HG03103 (cell line): ENCODE measurements at regions not wholly inside any gene's neighbourhood (a gene's known extent, or its start where the extent isn't known, plus 50 kb on each side); places are given as distances from the start of the nearest gene placed in this dataset.
"Not testable (repeated sequence)": the region's sequence is repeated elsewhere in the genome, so short reads cannot be mapped to it uniquely, and the experiment has no call there.

Experiments
- ATAC-seq: cut with Tn5 transposase; IDR thresholded peaks from one replicate; pipeline ENCODE4 v1.9.1; 2021; ENCODE audit warnings: low read depth; ENCODE audit not compliant: unreplicated experiment

DNA sequence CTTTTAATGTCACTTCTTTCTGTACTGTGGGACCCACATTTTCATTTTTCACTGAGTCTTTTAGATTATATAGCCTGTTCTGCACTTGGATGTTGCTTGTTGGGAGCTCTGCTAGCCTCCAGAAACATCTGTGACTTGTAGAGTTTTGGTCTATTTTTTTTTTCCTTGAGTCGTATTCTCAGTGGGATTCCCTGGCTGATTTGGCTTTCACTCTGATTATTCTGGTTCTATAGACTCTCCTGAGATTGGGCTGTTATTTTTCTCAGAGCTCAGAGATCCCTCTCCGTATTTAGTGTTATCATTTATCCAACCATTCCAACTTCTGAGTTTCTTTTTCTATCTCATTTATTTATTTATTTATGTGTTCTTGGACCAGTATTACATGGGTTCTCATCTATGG lies 339.3 kb downstream of the FAM170A start:
- no peak for ATAC-seq

DNA sequence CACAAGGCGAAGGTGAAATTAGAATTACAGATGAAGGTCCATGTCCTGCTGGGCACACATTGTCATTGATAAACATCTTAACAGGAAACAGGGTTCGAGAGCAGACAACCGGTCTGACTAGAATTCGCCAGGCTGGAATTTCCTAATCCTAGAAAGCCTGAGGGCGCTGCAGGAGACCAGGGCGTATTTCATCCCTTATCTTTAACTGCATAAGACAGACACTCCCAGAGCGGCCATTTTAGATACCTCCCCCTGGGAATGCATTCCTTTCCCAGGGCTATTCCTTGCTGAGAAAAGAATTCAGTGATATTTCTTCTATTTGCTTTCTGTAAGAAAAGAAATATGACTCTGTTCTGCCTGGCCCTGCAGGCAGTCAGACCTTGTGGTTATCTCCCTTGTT lies 357.7 kb downstream of the FAM170A start:
- ATAC-seq = not testable (repeated sequence)

DNA sequence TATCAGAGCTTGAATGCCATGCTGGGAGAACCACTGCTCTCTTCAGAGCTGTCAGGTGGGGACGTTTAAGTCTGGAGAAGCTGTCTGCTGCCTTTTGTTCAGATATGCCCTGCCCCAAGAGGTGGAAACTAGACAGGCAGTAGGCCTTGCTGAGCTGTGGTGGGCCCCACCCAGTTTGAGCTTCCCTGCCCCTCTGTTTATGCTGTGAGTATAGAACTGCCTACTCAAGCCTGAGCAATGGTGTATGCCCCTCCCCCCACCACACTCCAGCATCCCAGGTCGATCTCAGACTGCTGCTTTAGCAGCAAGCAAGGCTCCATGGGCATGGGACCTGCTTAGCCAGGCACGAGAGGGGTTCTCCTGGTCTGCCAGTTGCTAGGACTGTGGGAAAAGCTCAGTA lies 362.3 kb downstream of the FAM170A start:
- ATAC-seq = no peak

DNA sequence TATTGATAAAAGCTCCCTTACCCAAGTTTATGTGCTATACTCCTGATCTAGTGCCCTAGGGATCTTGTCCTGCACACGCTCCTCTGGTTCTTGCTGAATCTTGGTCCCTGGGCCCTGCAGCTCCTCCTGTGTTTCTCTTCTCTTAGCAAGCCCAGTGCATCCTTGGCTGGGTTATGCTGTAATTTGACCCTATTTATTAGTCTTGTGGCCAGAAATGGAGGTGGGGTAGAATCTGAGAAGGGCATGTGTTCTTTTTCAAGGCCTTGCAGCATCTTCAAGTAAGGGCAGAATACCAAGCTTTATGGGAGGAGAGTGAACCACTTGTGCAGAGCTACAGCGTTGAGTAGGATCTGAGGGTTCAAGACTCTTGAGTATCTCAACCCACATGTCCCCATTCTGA lies 366.8 kb downstream of the FAM170A start:
- no peak for ATAC-seq

DNA sequence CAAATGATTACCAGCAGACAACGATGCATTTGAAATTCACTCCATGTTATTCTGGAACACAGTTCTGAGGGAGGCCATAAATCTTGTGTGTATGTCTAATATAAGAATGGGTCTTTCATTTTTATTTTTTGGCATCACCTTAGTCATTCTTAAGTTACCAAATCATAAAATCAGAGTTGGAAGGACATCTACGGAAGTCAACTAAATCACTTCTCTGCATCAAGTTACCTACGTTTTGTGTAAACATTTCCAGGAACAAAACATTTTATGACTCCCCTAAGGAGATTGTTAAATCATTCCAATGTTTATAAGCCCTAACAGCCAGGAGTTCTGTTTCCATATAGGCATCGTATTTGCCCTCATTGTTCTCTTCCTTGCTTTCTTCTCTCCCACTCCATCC lies 378.2 kb downstream of the FAM170A start:
- no peak for ATAC-seq

DNA sequence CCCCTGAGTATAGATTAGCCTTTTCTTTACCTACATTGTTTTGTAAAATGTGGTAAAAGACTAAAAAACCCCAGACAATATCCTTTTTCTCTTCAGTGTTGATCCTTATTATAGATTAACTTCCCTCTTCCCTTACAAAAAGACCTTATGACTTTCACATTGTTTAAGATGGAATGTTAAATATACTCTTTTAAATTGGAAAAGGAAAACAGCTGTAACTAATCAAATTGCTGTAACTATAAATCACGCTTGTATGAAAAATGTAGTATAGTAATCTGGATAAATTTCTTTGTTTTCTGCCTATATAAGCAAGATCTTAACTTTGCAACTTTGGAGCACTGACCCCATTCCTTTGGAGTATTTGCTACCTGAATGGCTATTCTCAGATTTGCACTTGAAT lies 383.1 kb downstream of the FAM170A start:
- ATAC-seq = no peak

DNA sequence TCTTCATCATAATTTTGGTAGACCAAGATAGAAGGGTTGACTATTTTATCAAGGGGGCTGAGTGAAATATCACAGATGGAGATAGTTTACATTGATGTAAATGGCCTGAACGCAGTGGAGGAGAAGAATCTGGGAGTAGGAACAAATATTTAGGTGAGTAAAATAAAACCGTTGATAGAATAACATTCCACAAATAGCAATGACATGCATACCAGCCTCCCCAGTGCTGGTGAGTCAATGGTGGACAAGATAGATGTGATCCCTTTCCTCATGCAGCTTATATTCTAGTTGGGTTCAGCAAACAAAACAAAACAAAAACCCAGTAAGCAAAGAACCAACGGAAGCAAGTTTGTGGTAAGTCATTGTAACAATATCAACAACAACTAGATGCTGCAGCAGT lies 385.2 kb downstream of the FAM170A start:
- no peak for ATAC-seq

DNA sequence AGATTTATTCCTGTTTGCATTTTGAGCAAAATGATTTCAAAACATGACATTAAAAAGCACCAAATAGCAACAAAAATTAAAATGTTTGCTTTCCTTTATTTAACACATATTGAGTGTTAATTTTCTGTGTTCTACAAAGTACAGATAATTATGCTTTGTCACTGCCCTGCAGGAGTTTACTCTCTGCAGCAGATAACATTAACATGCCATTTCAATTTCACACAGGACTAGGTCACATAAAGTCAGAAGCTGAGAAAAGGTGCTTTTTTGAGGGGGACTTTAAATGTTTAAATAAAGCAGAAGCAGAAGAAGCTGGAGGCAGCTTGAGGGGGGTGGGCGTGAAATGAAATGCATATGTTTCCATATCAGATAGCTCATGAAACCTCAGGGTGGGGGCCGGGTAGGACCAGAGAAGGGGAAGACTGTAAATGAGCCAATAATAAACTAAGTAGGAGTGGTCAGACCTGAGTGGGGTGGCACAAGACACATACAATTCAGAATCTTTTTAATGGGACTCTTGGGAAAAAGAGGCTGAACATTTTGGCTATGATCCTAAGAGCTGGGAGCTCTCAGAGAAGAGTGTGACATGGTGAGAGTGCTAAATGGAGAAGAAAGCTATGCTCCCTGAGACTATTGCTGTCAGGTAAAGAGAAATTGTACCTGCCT lies 387.5 kb downstream of the FAM170A start:
- ATAC-seq = no peak

DNA sequence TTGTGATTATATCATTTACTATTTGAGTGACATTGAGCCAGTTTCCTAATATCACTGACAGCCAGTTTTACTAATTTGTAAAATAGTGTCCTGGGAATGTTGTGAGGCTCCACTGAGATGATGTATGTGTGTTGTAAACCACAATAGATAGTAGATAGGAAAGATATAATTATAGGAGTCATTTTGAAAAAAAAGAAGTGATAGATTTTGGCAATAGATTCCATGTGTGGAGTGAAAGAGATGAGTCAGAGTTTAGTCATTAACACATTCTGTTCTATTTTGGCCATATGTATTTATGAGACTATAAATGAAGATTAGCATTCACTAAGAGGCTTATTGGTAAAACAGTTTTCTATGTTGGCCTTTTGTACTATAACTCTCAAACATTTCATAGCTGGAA lies 388.2 kb downstream of the FAM170A start:
- ATAC-seq = no peak

DNA sequence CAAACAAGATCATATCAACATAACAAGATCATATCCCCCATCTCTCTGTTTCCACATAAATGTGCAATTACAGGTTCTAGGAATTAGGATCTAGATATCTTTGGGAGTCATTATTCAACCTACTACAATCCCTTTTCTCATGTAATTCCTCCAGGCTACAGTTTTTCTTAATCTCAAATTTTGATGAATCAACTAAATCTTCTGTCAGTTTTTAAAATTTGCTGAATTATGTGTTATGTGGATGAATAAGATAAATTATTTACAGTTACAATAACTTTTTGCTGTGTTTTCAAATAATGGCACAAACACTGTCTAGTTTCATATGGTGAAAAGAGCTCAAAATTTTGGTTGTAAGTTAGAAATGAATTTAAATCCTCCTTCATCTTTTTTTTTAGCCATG lies 405.8 kb downstream of the FAM170A start:
- ATAC-seq = no peak

DNA sequence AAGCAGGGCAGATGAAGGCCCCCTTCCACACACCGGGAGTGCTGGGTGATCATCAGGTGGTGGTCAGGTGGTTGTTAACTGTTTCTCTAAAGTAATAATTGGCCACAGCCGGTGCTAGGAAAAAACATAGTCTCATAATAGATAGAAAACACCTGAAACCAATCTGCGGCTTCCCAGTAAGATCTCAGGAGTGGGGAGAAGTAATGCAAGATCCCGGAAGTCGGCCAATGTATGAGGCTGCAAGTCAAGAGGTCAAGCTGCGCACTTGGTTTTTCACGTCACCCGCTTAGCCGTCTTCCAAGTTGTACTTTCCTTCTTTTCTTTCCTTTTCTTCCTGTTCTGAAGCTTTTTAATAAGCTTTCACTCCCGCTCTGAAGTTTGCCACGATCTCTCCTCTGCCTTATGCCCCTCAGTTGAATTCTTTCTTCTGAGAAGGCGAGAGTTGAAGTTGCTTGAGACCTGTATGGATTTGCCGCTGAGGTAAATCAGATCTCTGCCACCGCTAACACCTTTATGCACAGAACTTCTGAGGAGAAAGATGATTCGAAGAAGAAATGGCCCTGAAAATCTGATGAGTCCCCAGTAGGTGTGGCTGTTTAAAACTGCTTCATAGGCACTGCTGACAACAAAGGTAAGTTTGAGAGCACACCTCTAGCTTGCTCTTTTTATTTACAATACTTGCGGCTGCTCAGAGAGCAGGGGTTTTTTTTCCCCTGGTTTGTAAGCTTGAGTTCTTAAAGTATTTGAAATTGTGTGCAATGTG lies 406.6 kb downstream of the FAM170A start:
- ATAC-seq = no peak

DNA sequence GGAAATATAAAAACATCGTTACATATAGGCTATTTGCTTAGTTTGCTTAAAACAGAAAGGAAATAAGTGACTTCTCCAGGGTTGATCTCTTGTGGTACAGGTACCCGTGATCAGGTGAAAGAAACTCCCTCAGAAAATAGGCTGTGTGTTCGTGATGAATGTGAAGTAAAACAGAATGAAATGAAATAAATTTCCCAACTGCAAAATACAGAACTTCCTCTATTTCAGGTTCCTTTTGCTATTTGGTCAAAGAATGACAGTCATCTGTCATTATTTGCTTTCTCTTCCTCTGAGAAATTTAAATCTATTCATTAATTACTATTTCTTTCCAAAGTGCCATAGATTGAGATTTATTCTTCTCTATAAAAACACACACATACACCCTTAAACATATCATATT lies 408.1 kb downstream of the FAM170A start:
- ATAC-seq = no peak

DNA sequence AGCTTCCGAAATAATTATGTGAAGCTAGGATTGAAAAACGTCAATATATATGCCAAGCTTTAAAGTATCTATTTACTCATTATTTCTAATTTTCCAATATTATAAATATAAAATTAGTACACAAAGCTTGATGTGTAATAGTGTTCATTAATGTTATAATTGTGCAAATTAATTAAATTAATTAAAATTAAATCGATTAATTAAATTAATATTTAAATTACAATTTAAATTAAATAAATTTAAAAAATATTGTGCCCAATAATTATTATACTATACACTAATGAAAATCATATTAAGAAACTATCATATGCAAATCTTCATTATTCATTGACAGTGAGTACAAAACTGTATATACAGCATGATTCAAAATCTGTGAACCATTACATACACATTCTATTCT lies 409.8 kb downstream of the FAM170A start:
- no peak for ATAC-seq

DNA sequence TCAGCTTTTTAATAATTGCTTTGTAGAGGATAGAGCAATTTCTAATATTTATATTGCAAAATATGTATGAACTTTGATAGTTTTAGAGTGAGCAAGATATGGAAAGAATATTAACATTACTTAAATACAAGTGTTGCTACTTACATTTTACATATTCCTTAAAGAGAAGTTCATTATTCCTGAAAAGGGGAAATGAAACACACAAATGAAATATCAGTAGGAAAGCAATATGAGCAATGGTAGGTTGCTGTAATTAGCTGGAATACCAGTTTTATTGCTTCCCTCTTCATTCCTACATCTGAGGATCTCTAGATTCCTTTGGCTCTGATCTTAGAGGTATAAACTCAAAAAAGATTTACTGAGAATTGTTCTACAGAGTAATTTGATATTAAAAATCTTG lies 414.1 kb downstream of the FAM170A start:
- no peak for ATAC-seq

DNA sequence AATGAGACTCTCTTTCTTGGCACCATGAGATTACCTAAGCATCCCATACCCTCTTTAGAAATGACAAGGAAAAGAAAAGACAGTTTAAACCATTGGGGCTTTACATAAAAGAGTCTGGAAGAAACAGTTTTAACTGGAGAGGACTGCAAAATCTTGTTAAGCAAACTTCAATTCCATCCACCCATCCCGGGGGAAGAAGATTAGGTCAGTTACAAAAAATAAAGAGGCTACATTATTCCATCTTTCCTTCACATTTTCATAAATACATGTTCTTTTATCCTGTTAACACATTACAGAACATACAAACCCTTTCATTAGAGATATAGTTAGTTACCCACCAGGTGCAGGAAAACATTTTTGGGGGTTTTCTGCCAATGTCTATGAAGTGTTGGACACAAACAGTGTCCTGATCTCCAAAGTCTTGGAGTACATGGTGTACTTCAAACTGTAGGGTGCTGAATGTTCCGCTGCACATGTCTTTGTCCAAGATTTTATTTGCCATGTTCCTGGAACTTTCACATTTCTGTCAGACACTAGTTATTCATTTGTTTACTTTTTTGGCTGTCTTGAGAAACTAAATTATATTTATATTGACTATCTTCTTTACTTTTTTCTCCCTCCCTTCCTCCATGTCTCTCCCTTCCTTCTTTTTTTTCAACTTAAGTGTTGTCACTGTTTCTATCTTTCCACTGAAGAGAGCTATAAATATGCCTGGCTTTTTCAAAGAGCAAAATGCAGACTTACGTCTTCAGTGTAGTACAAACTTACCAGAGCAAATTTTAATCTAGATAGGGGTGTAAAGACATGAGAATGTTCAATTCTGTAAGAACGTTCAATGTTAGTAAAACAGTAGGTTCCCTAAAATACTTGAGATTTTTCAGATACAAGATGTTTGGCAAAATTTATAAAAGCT lies 410.9 kb upstream of the PRR16 start:
- no peak for ATAC-seq

DNA sequence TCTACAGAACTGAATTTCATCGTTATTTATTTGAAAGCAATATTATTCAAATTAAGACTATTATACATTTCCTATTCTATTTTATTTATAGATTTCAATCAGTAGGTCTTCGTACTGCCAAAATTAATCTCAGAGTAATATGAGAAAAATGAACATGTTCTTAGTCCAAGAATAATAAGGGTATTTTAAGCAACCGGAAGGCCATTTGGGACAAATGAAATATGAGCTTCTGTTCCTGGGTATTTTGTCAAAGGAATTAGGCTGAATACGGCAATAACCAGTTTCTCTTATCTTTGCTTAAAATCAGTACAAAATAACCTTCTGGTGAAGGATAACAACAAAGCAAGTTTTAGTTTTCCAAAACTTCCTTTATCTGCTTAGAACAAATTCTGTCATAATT lies 410.3 kb upstream of the PRR16 start:
- no peak for ATAC-seq

DNA sequence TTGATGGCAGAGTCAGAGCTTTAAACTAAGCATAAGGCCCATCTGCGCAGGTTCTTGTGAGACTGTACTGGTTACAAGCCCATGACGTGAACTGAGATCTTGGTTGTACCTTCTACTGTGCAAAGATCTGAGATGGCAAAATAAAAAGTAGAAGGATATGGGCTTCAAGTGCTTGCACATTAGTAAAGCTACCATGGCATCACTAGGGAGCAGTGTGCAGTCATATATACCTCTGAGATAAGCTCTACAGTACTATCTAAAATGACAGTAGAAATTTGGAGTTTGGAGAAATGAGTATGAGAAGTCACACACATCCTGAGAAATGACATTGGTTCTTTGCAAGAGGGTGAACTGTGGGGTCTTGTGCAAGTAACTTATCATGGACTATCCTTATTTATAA lies 408.2 kb upstream of the PRR16 start:
- no peak for ATAC-seq

DNA sequence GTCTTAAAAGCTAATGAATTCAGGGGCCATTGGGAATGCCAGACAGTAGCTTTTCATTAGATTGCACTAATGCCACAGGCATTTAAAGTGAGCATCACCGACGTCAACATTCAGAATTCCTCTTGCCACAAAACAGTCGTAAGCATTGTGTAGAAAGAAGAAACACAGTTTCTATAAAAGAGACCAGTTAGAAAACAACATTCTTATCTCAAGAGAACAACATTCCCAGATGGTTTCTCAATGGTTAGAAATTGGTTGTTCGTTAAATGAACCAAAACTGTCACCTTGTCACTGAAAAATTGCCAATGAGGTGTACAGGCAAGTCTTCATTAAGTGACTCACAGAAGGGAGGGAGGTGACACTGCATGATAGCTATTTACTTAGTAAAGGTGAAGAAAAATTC lies 401.6 kb upstream of the PRR16 start:
- ATAC-seq = no peak

DNA sequence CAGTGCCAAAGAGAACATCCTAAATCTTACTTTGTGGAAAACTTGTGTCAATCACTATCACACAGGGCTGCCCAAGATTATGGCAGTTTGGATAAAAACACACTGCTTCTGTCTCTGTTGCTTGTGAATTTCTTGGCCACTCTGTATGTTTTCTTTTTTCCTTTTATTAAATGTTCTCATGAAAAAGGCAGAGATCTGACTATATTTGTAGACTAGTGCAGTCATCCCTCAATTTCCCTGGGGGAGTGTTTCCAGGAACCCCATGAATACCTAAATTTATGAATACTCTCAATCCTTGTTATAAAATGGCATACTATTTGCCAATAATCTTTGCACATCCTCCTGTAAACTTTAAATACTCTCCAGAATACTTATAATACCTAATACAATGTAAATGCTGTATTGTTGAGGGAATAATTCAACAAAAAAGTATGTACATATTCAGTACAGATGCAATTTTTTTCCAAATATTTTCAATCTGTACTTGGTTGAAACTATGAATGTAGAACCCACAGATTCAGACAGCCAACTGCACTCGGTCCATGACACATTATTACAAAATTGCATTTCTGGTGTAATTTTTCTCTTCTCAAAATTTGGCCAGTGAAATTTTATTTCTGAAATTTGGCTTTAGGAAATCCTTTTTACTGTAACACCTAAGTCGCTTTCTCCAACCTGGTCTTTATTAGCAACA lies 391.9 kb upstream of the PRR16 start:
- no peak for ATAC-seq

DNA sequence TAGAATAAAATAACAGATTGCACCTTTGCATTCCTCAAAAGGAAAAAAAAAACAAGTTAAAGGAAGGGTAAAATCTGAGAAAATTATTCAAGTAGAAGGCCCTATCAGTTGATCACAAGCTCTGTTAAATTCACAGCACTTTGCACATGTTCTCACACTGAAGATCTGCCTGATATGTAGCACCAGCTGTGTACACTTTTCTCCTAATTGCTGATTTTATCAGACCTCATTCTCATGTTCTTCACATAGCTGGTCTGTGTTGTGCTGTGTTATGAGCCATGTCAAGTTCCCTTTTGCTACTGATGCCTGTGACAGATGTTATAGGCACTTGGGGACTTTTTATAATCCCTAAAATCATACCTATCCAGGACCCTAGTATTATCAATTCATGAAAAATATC lies 390.4 kb upstream of the PRR16 start:
- ATAC-seq = no peak

DNA sequence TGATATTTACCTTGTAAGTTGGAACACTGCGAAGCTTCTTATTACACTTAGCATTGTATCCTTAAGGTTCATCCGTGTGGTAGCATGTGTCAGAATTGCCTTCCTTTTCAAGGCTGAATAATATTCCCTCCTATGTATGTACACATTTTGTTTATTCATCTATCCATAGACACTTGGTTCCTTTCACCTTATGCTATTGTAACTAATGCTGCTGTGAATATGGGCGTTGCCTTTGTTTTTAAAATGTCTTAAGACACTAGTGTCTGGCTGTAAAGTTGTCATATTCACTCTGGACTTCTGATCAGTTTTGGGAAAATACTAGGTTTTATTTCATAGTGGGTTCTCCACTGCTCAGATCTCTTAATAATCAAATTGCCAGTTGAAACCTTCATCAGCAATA lies 383.3 kb upstream of the PRR16 start:
- ATAC-seq = no peak
